Heart right ventricle (tissue), 16 donors: ENCODE measurements at regions not wholly inside any gene's neighbourhood (a gene's known extent, or its start where the extent isn't known, plus 50 kb on each side); places are given as distances from the start of the nearest gene placed in this dataset.

ENCODE experiments used
- ATAC-seq, 8 donors: fragments of 200-7000 bp; cut with Tn5 transposase; one replicate each; pipeline ENCODE4 v1.9.1; 2020; ENCODE audit warnings: mild to moderate bottlenecking in 8 of 8, moderate library complexity in 8 of 8, moderate number of reproducible peaks in 1 of 8
- DNase-seq, 2 donors: peaks; one replicate each; pipeline ENCODE4 v3.0.0-alpha.2; 2020
- H3K27ac ChIP-seq, 10 donors: fragments of 200-600 bp; sonication (generic) in 2 of 10; one replicate each; pipeline versions ENCODE4 v1.5.0 to v1.8.0; 2020 to 2022; ENCODE audit warnings: mild to moderate bottlenecking in 3 of 10
- H3K27me3 ChIP-seq, 7 donors: fragments of 200-600 bp; one replicate each; pipeline ENCODE4 v1.8.0; 2021 to 2022; ENCODE audit warnings: mild to moderate bottlenecking in 2 of 7
- H3K36me3 ChIP-seq, 9 donors: fragments of 200-600 bp; sonication (generic) in 1 of 9; one replicate each; pipeline versions ENCODE4 v1.5.0 to v1.8.0; 2020 to 2022; ENCODE audit warnings: mild to moderate bottlenecking in 2 of 9
- H3K4me1 ChIP-seq, 9 donors: fragments of 200-600 bp; sonication (generic) in 1 of 9; one replicate each; pipeline versions ENCODE4 v1.5.0 to v1.8.0; 2020 to 2022; ENCODE audit warnings: mild to moderate bottlenecking in 4 of 9
- H3K4me3 ChIP-seq, 10 donors: fragments of 200-600 bp; sonication (generic) in 2 of 10; one replicate each; pipeline versions ENCODE4 v1.5.0 to v1.8.0; 2020 to 2022; ENCODE audit warnings: mild to moderate bottlenecking in 7 of 10, moderate library complexity in 2 of 10
- H3K9me3 ChIP-seq, 11 donors: fragments of 200-600 bp in 10 of 11; sonication (generic) in 2 of 11; one replicate each; pipeline versions ENCODE4 v1.5.0 to v1.8.0; 2013 to 2022; ENCODE audit warnings: mild to moderate bottlenecking in 2 of 11, control low read depth in 1 of 11, moderate library complexity in 1 of 11
- WGBS, 2 donors: extraction: QIAGEN DNeasy Blood & Tissue Kit; methylation state at CpG; one replicate each; pipeline ENCODE4 v1.1.7; 2013; ENCODE audit warnings: inconsistent platforms in 1 of 2; 5-methylcytosine and 5-hydroxymethylcytosine counted together
- intact Hi-C, 10 donors: fragments of 100-400 bp; cut with DNase I; formaldehyde crosslinking; loops; one replicate each; pipeline versions ENCODE4 v1.11.1 to v1.14.2; 2022
- TF ChIP-seq, protein P1 (sequence below), 9 donors: fragments of 200-600 bp; sonication (generic) in 2 of 9; IDR thresholded peaks; one replicate each; pipeline versions ENCODE4 v1.5.0 to v1.8.0; 2021 to 2022; ENCODE audit warnings: antibody characterized with exemption in 9 of 9, mild to moderate bottlenecking in 5 of 9, moderate library complexity in 1 of 9
- donor health status: Arrhythmogenic right ventricular cardiomyopathy.
- donor health status: ischemic (EF 13 %, LVEDD 7.1; RV severe dilation, severe dysfunction).
- donor health status: healthy with polysubstance abuse.
- donor health status: DM: no; HTN: yes; CAD: no.
- donor health status: DM: no; HTN: no; CAD: no.
- donor health status: ischemic (EF 25% LVEDD 6.9; RV normal size, moderate dysfunction).
- donor health status: ischemic (EF 25% LVEDD 5.7; RV mildly dilated, moderate dysfunction).
- donor health status: healthy.
- donor health status: DM: yes; HTN: yes; CAD: no.
- donor health status: Ischemic cardiomyopathy.
- donor health status: ischemic (EF 35%, LVEDD 5.7; RV mildly dilated, moderate dysfunction).
- donor health status: nonischemic (EF 11% LVEDD 7.7; RV severe dilation, severe dysfunction).
- donor health status: DM: yes; HTN: yes; CAD: no.
- donor health status: PGD.
- donor health status: ischemic (EF 29% LVEDD 5.4; RV normal size, mild dysfunction).
- donor health status: nonischemic (EF 23%, LVEDD 6.1; RV moderate dilation, normal function).

DNA sequence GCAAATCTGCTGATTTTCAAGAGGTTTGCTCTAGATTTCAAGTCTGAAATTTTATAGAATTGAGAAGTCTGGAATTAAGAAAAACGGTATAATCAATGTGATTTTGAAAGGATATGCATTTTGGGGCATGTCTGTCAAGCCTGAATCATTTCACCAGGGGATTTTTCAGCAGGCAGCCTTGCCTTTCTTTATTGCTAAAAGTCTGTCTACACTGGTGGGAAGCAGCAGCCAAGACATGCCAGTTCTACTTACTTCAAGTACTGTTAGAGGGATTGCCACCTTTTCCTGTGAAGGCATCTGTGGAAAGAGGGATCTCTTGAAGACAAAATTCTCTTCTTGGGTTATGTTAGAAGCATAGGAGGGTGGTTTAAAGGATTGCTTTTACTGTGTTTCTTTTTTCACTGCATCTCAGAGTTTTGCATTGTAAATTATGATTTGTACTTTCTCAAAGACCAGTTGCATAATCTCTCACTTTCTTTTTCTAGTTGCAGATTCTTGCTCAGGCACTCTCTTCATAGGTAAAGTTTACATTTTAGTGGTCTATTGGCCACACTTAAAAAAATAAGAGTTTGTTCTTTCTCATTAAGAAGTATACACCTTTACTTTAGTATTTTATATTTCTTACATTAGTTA lies 837.0 kb downstream of the GALC start:
- intact Hi-C loops, result no loop called here

GRCh38 chr14:87153901-87154300 lies 839.1 kb downstream of the GALC start:
- H3K9me3 ChIP-seq, result no peaks in the 10 kb centered on the region
- H3K27me3 ChIP-seq, result no peaks in the 10 kb centered on the region
- no peaks in the 10 kb centered on the region for H3K36me3 ChIP-seq
- ATAC-seq (no peak), DNase-seq (no peak)
- no peaks in the 10 kb centered on the region for H3K4me1 ChIP-seq
- TF ChIP-seq, protein P1, sequence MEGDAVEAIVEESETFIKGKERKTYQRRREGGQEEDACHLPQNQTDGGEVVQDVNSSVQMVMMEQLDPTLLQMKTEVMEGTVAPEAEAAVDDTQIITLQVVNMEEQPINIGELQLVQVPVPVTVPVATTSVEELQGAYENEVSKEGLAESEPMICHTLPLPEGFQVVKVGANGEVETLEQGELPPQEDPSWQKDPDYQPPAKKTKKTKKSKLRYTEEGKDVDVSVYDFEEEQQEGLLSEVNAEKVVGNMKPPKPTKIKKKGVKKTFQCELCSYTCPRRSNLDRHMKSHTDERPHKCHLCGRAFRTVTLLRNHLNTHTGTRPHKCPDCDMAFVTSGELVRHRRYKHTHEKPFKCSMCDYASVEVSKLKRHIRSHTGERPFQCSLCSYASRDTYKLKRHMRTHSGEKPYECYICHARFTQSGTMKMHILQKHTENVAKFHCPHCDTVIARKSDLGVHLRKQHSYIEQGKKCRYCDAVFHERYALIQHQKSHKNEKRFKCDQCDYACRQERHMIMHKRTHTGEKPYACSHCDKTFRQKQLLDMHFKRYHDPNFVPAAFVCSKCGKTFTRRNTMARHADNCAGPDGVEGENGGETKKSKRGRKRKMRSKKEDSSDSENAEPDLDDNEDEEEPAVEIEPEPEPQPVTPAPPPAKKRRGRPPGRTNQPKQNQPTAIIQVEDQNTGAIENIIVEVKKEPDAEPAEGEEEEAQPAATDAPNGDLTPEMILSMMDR (IDR thresholded peaks at IDR 0.05), result no peak
- no peak overlapping the region for H3K4me3 ChIP-seq
- H3K27ac ChIP-seq, result no peak overlapping the region
- intact Hi-C loops, result no loop called here
- 75 to 79% methylated on average over 4 of the region's 4 CpGs for WGBS, 2 donors

More for the DNA sequence above, 837.0 kb downstream of the GALC start:
- WGBS, 2 donors, result 61 to 70% methylated on average over 1 of the region's 1 CpG
- TF ChIP-seq, protein P1 (IDR thresholded peaks at IDR 0.05), result no peak
- peaks cover 0 to 3% (median 0%) of the 10 kb centered on the region in 9 donors for H3K4me1 ChIP-seq
- H3K27me3 ChIP-seq, result no peaks in the 10 kb centered on the region
- H3K4me3 ChIP-seq, result no peak overlapping the region
- H3K9me3 ChIP-seq, result no peaks in the 10 kb centered on the region
- ATAC-seq, result no peak
- H3K27ac ChIP-seq, result no peak overlapping the region
- H3K36me3 ChIP-seq, result no peaks in the 10 kb centered on the region
- DNase-seq, result no peak

- no peak overlapping the region for H3K4me3 ChIP-seq
- H3K4me1 ChIP-seq, result no peaks in the 10 kb centered on the region
- intact Hi-C loops, result no loop called here
- DNase-seq (no peak), ATAC-seq (no peak)
- TF ChIP-seq, protein P1 (IDR thresholded peaks at IDR 0.05), result no peak
- H3K36me3 ChIP-seq, result no peaks in the 10 kb centered on the region
- 69 to 77% methylated on average over 2 of the region's 2 CpGs for WGBS, 2 donors
- H3K27me3 ChIP-seq, result no peaks in the 10 kb centered on the region
- H3K27ac ChIP-seq, result no peak overlapping the region
- no peaks in the 10 kb centered on the region for H3K9me3 ChIP-seq
Observed at GRCh38 chr14:87153391-87153790, 839.6 kb downstream of the GALC start.

DNA sequence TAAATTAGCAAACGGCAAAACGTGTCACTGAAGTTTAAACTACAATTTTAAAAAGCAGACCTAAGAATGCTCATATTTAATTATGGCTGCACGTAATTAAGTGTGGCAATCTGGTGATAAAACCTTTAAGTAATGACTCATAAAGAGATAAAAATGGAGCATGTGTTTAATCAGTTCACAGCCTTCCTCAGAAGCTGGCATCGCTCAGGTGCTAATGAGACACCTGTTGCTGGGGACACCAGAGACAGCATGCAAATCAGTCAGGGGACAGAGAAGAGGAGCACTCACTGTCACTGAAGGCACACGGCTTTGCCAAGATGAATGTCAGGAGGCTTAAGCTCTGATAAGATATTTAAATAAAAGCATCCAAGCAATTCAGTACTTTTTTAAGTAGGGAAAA lies 840.3 kb downstream of the GALC start:
- H3K4me1 ChIP-seq, result no peaks in the 10 kb centered on the region
- intact Hi-C loops, result no loop called here
- no peaks in the 10 kb centered on the region for H3K9me3 ChIP-seq
- DNase-seq (no peak), ATAC-seq (no peak)
- H3K4me3 ChIP-seq, result no peak overlapping the region
- H3K36me3 ChIP-seq, result no peaks in the 10 kb centered on the region
- TF ChIP-seq, protein P1 (IDR thresholded peaks at IDR 0.05), result no peak
- no peak overlapping the region for H3K27ac ChIP-seq
- H3K27me3 ChIP-seq, result no peaks in the 10 kb centered on the region
- 46 to 47% methylated on average over 5 of the region's 5 CpGs for WGBS, 2 donors
